ENCODE measurements at regions not wholly inside any gene's neighbourhood (a gene's known extent, or its start where the extent isn't known, plus 50 kb on each side); places are given as distances from the start of the nearest gene placed in this dataset.
"Not testable (repeated sequence)": the region's sequence is repeated elsewhere in the genome, so short reads cannot be mapped to it uniquely, and the experiment has no call there.

DNA sequence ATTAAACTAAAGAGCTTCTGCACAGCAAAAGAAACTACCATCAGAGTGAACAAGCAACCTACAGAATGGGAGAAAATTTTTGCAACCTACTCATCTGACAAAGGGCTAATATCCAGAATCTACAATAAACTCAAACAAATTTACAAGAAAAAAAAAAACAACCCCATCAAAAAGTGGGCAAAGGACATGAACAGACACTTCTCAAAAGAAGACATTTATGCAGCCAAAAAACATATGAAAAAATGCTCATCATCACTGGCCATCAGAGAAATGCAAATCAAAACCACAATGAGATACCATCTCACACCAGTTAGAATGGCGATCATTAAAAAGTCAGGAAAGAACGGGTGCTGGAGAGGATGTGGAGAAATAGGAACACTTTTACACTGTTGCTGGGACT lies 439.3 kb upstream of the ADGRB3 start:
- TF ChIP-seq POLR2A (IDR thresholded peaks at IDR 0.05; ENCODE audit: control extremely low read depth in 1 of 2, low read depth in 2 of 2, low read length in 2 of 2); CEBPB (IDR thresholded peaks at IDR 0.05; ENCODE audit: low read depth, low read length); SRF (IDR thresholded peaks at IDR 0.05; ENCODE audit: low read depth, low read length); RNF2 (IDR thresholded peaks at IDR 0.05; ENCODE audit: borderline replicate concordance, low read depth, low read length, missing control alignments, poor library complexity, severe bottlenecking); RAD21 (IDR thresholded peaks at IDR 0.05 in 1 of 2, conservative IDR thresholded peaks at IDR 0.05 in 1 of 2; ENCODE audit: low read depth in 2 of 2, low read length in 2 of 2); RBBP5 (IDR thresholded peaks at IDR 0.05; ENCODE audit: borderline replicate concordance, low read depth, low read length); MAFK (IDR thresholded peaks at IDR 0.05; ENCODE audit: low read depth, low read length); TAF1 (IDR thresholded peaks at IDR 0.05; ENCODE audit: low read depth, low read length); JUN (IDR thresholded peaks at IDR 0.05; ENCODE audit: low read depth, low read length); POLR2AphosphoS5 (IDR thresholded peaks at IDR 0.05; ENCODE audit: low read depth, low read length): not testable (repeated sequence)
- TF ChIP-seq, protein P1, sequence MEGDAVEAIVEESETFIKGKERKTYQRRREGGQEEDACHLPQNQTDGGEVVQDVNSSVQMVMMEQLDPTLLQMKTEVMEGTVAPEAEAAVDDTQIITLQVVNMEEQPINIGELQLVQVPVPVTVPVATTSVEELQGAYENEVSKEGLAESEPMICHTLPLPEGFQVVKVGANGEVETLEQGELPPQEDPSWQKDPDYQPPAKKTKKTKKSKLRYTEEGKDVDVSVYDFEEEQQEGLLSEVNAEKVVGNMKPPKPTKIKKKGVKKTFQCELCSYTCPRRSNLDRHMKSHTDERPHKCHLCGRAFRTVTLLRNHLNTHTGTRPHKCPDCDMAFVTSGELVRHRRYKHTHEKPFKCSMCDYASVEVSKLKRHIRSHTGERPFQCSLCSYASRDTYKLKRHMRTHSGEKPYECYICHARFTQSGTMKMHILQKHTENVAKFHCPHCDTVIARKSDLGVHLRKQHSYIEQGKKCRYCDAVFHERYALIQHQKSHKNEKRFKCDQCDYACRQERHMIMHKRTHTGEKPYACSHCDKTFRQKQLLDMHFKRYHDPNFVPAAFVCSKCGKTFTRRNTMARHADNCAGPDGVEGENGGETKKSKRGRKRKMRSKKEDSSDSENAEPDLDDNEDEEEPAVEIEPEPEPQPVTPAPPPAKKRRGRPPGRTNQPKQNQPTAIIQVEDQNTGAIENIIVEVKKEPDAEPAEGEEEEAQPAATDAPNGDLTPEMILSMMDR (IDR thresholded peaks at IDR 0.05; ENCODE audit: control extremely low read depth in 1 of 3, insufficient read depth in 1 of 3, low read depth in 1 of 3, low read length in 3 of 3): not testable (repeated sequence)

All from H1 (cell line).